ENCODE measurements at regions not wholly inside any gene's neighbourhood (a gene's known extent, or its start where the extent isn't known, plus 50 kb on each side); places are given as distances from the start of the nearest gene placed in this dataset.
"Not testable (repeated sequence)": the region's sequence is repeated elsewhere in the genome, so short reads cannot be mapped to it uniquely, and the experiment has no call there.

- TF ChIP-seq, protein P1, sequence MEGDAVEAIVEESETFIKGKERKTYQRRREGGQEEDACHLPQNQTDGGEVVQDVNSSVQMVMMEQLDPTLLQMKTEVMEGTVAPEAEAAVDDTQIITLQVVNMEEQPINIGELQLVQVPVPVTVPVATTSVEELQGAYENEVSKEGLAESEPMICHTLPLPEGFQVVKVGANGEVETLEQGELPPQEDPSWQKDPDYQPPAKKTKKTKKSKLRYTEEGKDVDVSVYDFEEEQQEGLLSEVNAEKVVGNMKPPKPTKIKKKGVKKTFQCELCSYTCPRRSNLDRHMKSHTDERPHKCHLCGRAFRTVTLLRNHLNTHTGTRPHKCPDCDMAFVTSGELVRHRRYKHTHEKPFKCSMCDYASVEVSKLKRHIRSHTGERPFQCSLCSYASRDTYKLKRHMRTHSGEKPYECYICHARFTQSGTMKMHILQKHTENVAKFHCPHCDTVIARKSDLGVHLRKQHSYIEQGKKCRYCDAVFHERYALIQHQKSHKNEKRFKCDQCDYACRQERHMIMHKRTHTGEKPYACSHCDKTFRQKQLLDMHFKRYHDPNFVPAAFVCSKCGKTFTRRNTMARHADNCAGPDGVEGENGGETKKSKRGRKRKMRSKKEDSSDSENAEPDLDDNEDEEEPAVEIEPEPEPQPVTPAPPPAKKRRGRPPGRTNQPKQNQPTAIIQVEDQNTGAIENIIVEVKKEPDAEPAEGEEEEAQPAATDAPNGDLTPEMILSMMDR (IDR thresholded peaks at IDR 0.05): no peak
- no peak for DNase-seq (ENCODE audit: low spot score)
- H3K4me3 ChIP-seq: no peak overlapping the region
- no peaks in the 10 kb centered on the region for H3K27me3 ChIP-seq
- H3K4me1 ChIP-seq: peaks cover 0 to 25% of the 10 kb centered on the region in 2 donors
- H3K36me3 ChIP-seq: no peaks in the 10 kb centered on the region
- H3K27ac ChIP-seq: no peak overlapping the region
- H3K9me3 ChIP-seq: no peaks in the 10 kb centered on the region
These were observed 183.8 kb upstream of the CTAGE1 start for GRCh38 chr18:22601481-22601880.

- H3K36me3 ChIP-seq; H3K27me3 ChIP-seq; DNase-seq (ENCODE audit: low spot score); H3K4me3 ChIP-seq; H3K9me3 ChIP-seq; H3K27ac ChIP-seq: not testable (repeated sequence)
- H3K4me1 ChIP-seq: peaks cover 0 to 35% of the 10 kb centered on the region in 2 donors
These were observed 184.7 kb upstream of the CTAGE1 start for GRCh38 chr18:22602456-22602855.

DNA sequence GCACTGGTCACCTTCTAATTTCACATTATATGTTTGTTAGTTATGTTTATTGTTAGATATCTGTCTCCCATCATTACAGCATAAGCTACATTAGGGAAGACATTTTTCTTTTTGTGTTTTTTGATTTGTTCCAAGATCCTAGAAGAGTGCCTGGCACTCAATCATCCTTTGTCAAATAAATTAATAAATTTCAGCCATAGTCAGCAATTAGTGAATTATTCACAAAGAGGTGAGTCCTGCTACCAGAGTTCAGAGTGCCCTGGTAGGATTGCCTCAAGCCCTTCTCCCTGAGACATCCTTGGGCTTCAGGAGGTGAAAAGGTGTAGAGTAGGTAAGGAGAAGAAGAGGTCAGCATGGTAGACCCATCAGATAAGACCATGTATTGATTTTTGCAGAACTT lies 186.2 kb upstream of the CTAGE1 start:
- Histone ChIP-seq H3K4me3 (no peak overlapping the region), H3K36me3 (no peaks in the 10 kb centered on the region), H3K9me3 (no peaks in the 10 kb centered on the region), H3K27ac (peak overlapping the region; percentile 55 to 59), H3K4me1 (peaks cover 0 to 50% of the 10 kb centered on the region in 2 donors), H3K27me3 (no peaks in the 10 kb centered on the region)
- DNase-seq (ENCODE audit: low spot score): no peak
- TF ChIP-seq, protein P1 (IDR thresholded peaks at IDR 0.05): no peak

GRCh38 chr18:22604390-22604985 lies 186.8 kb upstream of the CTAGE1 start:
- TF ChIP-seq, protein P1 (IDR thresholded peaks at IDR 0.05): no peak
- peaks cover 0 to 56% of the 10 kb centered on the region in 2 donors for H3K4me1 ChIP-seq
- H3K9me3 ChIP-seq: no peaks in the 10 kb centered on the region
- peak overlapping the region in 1 of 2 donors; percentile 28 for H3K4me3 ChIP-seq
- H3K27me3 ChIP-seq: no peaks in the 10 kb centered on the region
- no peaks in the 10 kb centered on the region for H3K36me3 ChIP-seq
- peak overlapping the region; percentile 55 to 59 for H3K27ac ChIP-seq
- DNase-seq (ENCODE audit: low spot score): peak; percentile 80

GRCh38 chr18:22604986-22605421 lies 187.3 kb upstream of the CTAGE1 start:
- TF ChIP-seq, protein P1 (IDR thresholded peaks at IDR 0.05): no peak
- Histone ChIP-seq H3K36me3 (no peaks in the 10 kb centered on the region), H3K4me3 (no peak overlapping the region), H3K27me3 (no peaks in the 10 kb centered on the region), H3K9me3 (no peaks in the 10 kb centered on the region), H3K4me1 (peaks cover 0 to 61% of the 10 kb centered on the region in 2 donors), H3K27ac (peak overlapping the region; percentile 55 to 59)
- no peak for DNase-seq (ENCODE audit: low spot score)

DNA sequence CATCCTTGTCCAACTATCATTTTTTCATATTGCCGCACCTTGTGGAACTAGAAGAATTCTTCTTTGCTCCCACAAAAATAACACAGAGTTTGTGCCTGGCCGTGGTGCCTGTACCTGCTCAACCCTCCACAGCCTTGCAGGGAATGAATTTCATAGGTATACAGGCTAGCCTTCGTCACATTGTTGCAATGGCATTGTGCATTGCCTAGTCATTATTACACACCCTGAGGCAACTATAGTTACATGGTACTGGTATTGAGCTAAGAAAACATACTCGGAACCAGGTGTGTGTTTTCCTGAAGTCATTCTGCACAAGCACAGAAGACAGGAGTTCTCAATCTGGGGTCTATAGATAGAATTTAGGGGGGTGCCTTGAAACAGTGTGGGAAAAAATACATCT lies 188.0 kb upstream of the CTAGE1 start:
- TF ChIP-seq, protein P1 (IDR thresholded peaks at IDR 0.05): no peak
- Histone ChIP-seq H3K27me3 (no peaks in the 10 kb centered on the region), H3K4me1 (peaks cover 0 to 64% of the 10 kb centered on the region in 2 donors), H3K36me3 (no peaks in the 10 kb centered on the region), H3K4me3 (no peak overlapping the region), H3K9me3 (no peaks in the 10 kb centered on the region), H3K27ac (no peak overlapping the region)
- no peak for DNase-seq (ENCODE audit: low spot score)
